ENCODE measurements at regions not wholly inside any gene's neighbourhood (a gene's known extent, or its start where the extent isn't known, plus 50 kb on each side); places are given as distances from the start of the nearest gene placed in this dataset.

DNA sequence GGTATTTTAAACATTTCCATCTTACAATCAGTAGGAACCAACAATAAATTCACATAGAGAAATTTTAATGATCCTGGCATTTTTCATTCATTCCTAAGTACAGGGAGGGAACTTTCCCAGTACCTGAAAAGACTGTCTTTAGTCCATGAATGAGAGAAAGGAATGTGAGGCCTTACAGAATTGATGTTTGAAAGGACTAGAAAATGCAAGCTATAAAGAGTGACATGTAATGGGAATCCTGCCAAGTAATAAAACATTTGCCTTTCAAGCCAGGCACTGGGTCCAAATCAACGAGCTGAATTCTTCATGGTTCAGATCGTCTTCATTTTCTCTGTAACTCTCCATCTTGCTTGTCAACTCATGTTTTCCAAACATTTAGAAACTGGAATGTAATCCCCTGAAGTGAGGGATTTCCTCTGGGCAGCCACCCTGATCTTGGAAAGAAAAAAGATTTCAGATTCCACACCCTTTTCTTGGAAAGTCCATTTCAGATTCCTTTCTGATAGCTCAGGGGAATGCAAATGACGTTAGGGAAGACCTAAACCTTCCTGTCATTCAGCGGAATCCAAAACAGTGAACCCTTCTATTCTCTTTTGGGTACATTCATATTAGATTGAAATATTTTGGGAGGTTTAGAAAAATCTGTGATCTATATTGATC is 315.8 kb downstream of the SH3GL2 start:
- H3K4me3 ChIP-seq (ENCODE audit: low read length): no peak overlapping the region
- WGBS: 41% methylated on average over 4 of the region's 4 CpGs
- H3K27ac ChIP-seq (ENCODE audit: low read length): no peak overlapping the region
- H3K4me1 ChIP-seq (ENCODE audit: control insufficient read depth, insufficient read depth, low read length): no peaks in the 10 kb centered on the region
- H3K9me3 ChIP-seq (ENCODE audit: control insufficient read depth, low read length): no peaks in the 10 kb centered on the region
- ATAC-seq (no peak), DNase-seq (no peak)
- H3K27me3 ChIP-seq (ENCODE audit: control insufficient read depth, insufficient read depth): no peaks in the 10 kb centered on the region
- intact Hi-C loops (cut with DNase I): no loop called here

DNA sequence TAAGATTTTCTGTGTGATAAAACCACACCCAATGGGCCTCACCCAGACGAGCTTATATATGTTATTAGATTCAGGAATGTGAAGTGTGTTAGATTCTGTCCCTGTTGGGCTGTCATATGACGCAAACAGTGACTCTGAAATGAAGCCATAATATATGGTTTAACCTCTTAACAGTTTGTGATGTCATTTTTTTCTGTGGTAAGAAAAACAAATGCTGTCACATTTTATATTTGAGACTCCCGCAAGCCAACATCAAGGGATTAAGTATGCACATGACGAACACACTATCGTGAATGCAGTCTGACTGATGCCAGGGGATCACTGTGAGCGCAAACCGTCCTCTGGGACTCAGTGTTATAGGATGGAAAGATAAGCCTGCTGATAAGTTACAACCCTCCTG is 321.7 kb downstream of the SH3GL2 start:
- intact Hi-C loops (cut with DNase I): no loop called here
- WGBS: 63% methylated on average over 7 of the region's 7 CpGs
- H3K4me3 ChIP-seq (ENCODE audit: low read length): no peak overlapping the region
- no peak for DNase-seq
- no peak overlapping the region for H3K27ac ChIP-seq (ENCODE audit: low read length)
- H3K4me1 ChIP-seq (ENCODE audit: control insufficient read depth, insufficient read depth, low read length): no peaks in the 10 kb centered on the region
- no peak for ATAC-seq
- H3K27me3 ChIP-seq (ENCODE audit: control insufficient read depth, insufficient read depth): no peaks in the 10 kb centered on the region
- no peaks in the 10 kb centered on the region for H3K9me3 ChIP-seq (ENCODE audit: control insufficient read depth, low read length)

GRCh38 chr9:17905366-17905765 is 326.5 kb downstream of the SH3GL2 start:
- intact Hi-C loops (cut with DNase I): no loop called here
- H3K4me1 ChIP-seq (ENCODE audit: control insufficient read depth, insufficient read depth, low read length): no peaks in the 10 kb centered on the region
- H3K27ac ChIP-seq (ENCODE audit: low read length): no peak overlapping the region
- H3K4me3 ChIP-seq (ENCODE audit: low read length): no peak overlapping the region
- ATAC-seq (no peak), DNase-seq (peak in 1 of 3 donors; percentile 37)
- no peaks in the 10 kb centered on the region for H3K27me3 ChIP-seq (ENCODE audit: control insufficient read depth, insufficient read depth)
- H3K9me3 ChIP-seq (ENCODE audit: control insufficient read depth, low read length): no peaks in the 10 kb centered on the region
- WGBS: 25% methylated on average over 9 of the region's 9 CpGs

DNA sequence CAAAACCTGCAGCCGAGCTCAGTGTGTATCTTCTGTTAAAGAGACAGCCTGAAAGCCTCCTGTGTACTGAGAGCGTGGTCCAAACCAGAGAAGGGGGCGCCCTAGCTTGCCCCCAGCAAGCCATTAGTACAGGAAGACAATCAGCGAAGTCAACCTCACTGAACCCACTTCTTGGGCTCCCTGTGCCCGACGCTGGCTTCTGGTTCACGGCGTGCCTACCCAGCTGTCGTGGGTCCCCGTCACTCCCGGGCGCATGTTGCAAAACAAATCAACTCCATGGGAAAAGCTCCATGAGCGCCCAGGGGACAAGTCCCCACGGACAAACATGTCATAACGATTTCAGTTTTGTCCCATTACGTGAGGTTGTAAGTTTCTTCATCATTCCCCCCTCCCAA is 326.9 kb downstream of the SH3GL2 start:
- intact Hi-C loops (cut with DNase I): no loop called here
- ATAC-seq (no peak), DNase-seq (no peak)
- WGBS: 1% methylated on average over 16 of the region's 16 CpGs
- Histone ChIP-seq H3K27ac (ENCODE audit: low read length) (no peak overlapping the region), H3K4me1 (ENCODE audit: control insufficient read depth, insufficient read depth, low read length) (no peaks in the 10 kb centered on the region), H3K4me3 (ENCODE audit: low read length) (peak overlapping the region; percentile 57), H3K9me3 (ENCODE audit: control insufficient read depth, low read length) (no peaks in the 10 kb centered on the region), H3K27me3 (ENCODE audit: control insufficient read depth, insufficient read depth) (no peaks in the 10 kb centered on the region)

- intact Hi-C loops (cut with DNase I): no loop called here
- Histone ChIP-seq H3K4me3 (ENCODE audit: low read length) (peak overlapping the region; percentile 57), H3K27ac (ENCODE audit: low read length) (no peak overlapping the region), H3K9me3 (ENCODE audit: control insufficient read depth, low read length) (no peaks in the 10 kb centered on the region), H3K4me1 (ENCODE audit: control insufficient read depth, insufficient read depth, low read length) (no peaks in the 10 kb centered on the region), H3K27me3 (ENCODE audit: control insufficient read depth, insufficient read depth) (no peaks in the 10 kb centered on the region)
- peak; percentile 77 for ATAC-seq
- peak; percentile 26 to 76 (median 74) for DNase-seq
- WGBS: 1% methylated on average over 56 of the region's 56 CpGs
Observed at GRCh38 chr9:17906176-17906840, 327.4 kb downstream of the SH3GL2 start.

DNA sequence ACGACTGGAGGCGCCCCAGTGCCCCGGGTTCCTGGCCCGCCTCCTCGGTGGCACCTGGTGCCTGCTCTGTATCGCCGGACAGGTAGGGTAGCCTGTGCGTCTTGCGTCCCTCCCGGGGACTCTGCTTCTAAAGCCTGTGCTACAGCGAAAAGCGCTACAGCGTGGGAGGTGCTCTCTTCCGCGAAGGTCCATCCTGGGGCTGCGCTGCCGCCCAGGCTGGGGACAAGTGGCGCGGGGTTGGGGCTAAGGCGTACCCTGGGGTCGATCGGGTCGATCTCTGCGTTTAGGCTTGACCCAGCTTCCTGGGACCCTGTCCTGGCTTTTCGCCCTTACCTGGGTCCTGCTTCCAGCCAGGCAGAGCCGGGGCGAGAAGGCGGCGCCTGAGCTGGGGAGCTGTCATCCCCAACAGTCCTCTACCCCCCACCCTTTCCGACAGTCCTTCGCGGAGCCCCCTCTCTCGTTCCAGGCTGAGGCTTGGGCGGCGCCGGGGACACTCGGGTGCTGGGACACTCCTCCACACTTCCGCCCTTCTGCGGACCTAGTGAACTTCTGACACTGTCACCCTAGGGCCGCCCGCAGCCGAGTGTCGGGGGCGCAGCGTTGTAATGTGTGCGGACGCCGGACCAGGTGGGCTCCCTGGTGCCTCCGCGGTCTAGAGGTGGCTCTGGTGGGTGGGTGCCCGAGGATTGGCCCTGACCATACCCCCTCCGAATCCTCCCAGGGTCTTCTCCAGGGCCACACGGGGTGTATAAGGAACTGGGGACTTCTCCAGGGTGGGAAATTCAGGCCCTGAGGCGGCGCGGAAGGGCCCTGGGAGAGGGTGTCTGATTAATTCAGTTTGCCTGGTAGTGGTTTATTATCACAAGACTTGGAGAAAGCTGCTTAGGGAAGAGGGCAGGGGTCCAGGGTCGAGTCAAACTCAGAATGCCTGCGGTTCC is 328.2 kb downstream of the SH3GL2 start:
- Histone ChIP-seq H3K4me1 (ENCODE audit: control insufficient read depth, insufficient read depth, low read length) (no peaks in the 10 kb centered on the region), H3K27me3 (ENCODE audit: control insufficient read depth, insufficient read depth) (no peaks in the 10 kb centered on the region), H3K9me3 (ENCODE audit: control insufficient read depth, low read length) (no peaks in the 10 kb centered on the region), H3K4me3 (ENCODE audit: low read length) (peak overlapping the region; percentile 57), H3K27ac (ENCODE audit: low read length) (no peak overlapping the region)
- ATAC-seq: peak; percentile 75
- intact Hi-C loops (cut with DNase I): no loop called here
- 5% methylated on average over 58 of the region's 58 CpGs for WGBS
- peak; percentile 16 to 60 (median 50) for DNase-seq

DNA sequence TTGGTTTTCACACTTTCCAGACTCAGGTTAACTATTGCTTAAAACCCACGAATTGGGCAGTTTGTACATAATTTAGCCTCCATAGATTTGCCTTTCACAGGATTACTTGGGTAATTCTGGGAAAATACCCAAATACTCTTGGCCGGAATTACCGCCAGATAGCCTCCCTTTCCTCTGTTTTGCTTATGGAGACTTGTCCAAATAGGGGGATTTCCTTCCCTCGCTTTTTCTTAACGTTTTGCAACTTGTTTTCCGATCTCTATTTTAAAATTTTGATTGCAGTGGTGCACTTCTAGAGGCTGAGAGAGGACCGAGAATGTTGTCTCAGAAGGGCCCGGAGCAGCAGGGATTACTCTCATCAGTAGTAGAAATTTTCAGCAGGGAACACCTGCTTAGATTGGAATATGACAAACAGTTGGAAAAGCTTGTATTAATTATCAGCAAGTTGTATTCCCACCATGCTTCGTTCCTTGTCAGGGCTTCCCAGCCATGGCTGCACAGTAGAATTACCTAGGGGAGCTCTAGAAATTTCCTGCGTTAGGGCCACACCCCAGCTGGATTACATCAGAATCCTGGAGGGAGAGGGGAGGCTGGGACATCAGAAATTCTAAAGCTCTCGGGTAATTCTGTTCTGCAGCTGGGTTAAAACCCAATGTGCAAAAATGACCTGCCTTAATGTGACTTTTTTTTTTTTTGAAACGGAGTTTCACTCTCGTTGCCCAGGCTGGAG is 329.1 kb downstream of the SH3GL2 start:
- Histone ChIP-seq H3K4me3 (ENCODE audit: low read length) (peak overlapping the region; percentile 57), H3K27ac (ENCODE audit: low read length) (no peak overlapping the region), H3K9me3 (ENCODE audit: control insufficient read depth, low read length) (no peaks in the 10 kb centered on the region), H3K27me3 (ENCODE audit: control insufficient read depth, insufficient read depth) (no peaks in the 10 kb centered on the region), H3K4me1 (ENCODE audit: control insufficient read depth, insufficient read depth, low read length) (no peaks in the 10 kb centered on the region)
- intact Hi-C loops (cut with DNase I): no loop called here
- DNase-seq (peak in 1 of 3 donors; percentile 46), ATAC-seq (peak; percentile 51 to 58)
- WGBS: 48% methylated on average over 13 of the region's 13 CpGs

- ATAC-seq (no peak), DNase-seq (no peak)
- Histone ChIP-seq H3K9me3 (ENCODE audit: control insufficient read depth, low read length) (no peaks in the 10 kb centered on the region), H3K27me3 (ENCODE audit: control insufficient read depth, insufficient read depth) (no peaks in the 10 kb centered on the region), H3K4me1 (ENCODE audit: control insufficient read depth, insufficient read depth, low read length) (no peaks in the 10 kb centered on the region), H3K27ac (ENCODE audit: low read length) (no peak overlapping the region), H3K4me3 (ENCODE audit: low read length) (no peak overlapping the region)
- intact Hi-C loops (cut with DNase I): no loop called here
- 82% methylated on average over 8 of the region's 8 CpGs for WGBS
Observed at GRCh38 chr9:17926246-17926645, 347.4 kb downstream of the SH3GL2 start.

DNA sequence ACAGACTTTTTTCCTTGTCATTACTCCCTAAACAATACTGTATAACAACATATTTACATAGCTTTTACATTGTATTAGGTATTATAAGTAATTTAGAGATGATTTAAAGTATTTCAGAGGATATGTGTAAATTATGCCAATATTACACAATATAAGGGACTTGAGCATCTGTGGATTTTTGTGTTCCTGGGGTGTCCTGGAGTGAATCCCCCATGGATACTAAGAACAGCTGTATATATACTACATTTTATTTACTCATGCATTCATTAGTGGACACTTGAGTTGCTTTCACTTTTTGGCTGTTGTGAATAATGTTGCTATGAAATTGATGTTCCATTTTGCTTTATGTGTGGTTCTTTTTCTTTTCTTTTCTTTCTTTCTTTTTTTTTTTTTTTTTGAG is 348.8 kb downstream of the SH3GL2 start:
- Histone ChIP-seq H3K4me3 (ENCODE audit: low read length) (no peak overlapping the region), H3K9me3 (ENCODE audit: control insufficient read depth, low read length) (no peaks in the 10 kb centered on the region), H3K4me1 (ENCODE audit: control insufficient read depth, insufficient read depth, low read length) (no peaks in the 10 kb centered on the region), H3K27ac (ENCODE audit: low read length) (no peak overlapping the region), H3K27me3 (ENCODE audit: control insufficient read depth, insufficient read depth) (no peaks in the 10 kb centered on the region)
- intact Hi-C loops (cut with DNase I): no loop called here
- no peak for DNase-seq
- no peak for ATAC-seq

GRCh38 chr9:17928228-17928627 is 349.4 kb downstream of the SH3GL2 start:
- no peak for DNase-seq
- WGBS: 94% methylated on average over 1 of the region's 1 CpG
- no peaks in the 10 kb centered on the region for H3K9me3 ChIP-seq (ENCODE audit: control insufficient read depth, low read length)
- no peak for ATAC-seq
- H3K4me3 ChIP-seq (ENCODE audit: low read length): no peak overlapping the region
- intact Hi-C loops (cut with DNase I): no loop called here
- H3K27ac ChIP-seq (ENCODE audit: low read length): no peak overlapping the region
- H3K27me3 ChIP-seq (ENCODE audit: control insufficient read depth, insufficient read depth): no peaks in the 10 kb centered on the region
- no peaks in the 10 kb centered on the region for H3K4me1 ChIP-seq (ENCODE audit: control insufficient read depth, insufficient read depth, low read length)

All from right cardiac atrium (tissue), 5 donors.